Thoracic aorta (tissue), 2 donors: ENCODE measurements at regions not wholly inside any gene's neighbourhood (a gene's known extent, or its start where the extent isn't known, plus 50 kb on each side); places are given as distances from the start of the nearest gene placed in this dataset.

Experiments used
- ATAC-seq: fragments of 150-250 bp; one replicate; pipeline ENCODE4 v1.8.0; 2017; ENCODE audit warnings: low read depth; ENCODE audit not compliant: insufficient number of reproducible peaks, low FRiP score
- DNase-seq: peaks from one replicate; pipeline ENCODE4 v3.0.0-alpha.2; 2020; ENCODE audit warnings: low spot score
- H3K27ac ChIP-seq, 2 donors: fragments of 200-600 bp; sonication (generic); 1 replicate in 1 of 2; 2 replicates in 1 of 2; pipeline ENCODE4 v1.5.1; 2016; ENCODE audit warnings: mild to moderate bottlenecking in 2 of 2, moderate library complexity in 2 of 2
- H3K27me3 ChIP-seq: fragments of 200-600 bp; sonication (generic); replicated peaks from 2 replicates; pipeline ENCODE4 v1.6.0; 2016; ENCODE audit warnings: mild to moderate bottlenecking; ENCODE audit not compliant: insufficient read depth
- H3K36me3 ChIP-seq: fragments of 200-600 bp; sonication (generic); one replicate; pipeline ENCODE4 v1.5.1; 2016
- H3K4me1 ChIP-seq, 2 donors: fragments of 200-600 bp; sonication (generic); 1 replicate in 1 of 2; 2 replicates in 1 of 2; pipeline versions ENCODE4 v1.5.1 to v1.6.0; 2016; ENCODE audit warnings: low read depth in 2 of 2, mild to moderate bottlenecking in 1 of 2; ENCODE audit not compliant: control insufficient read depth in 1 of 2
- H3K4me3 ChIP-seq: fragments of 200-600 bp; sonication (generic); 2 replicates; pipeline ENCODE4 v1.5.1; 2016; ENCODE audit warnings: mild to moderate bottlenecking
- H3K9me3 ChIP-seq: fragments of 200-600 bp; sonication (generic); 2 replicates; pipeline ENCODE4 v1.5.1; 2016
- TF ChIP-seq, protein P1 (sequence below): fragments of 200-600 bp; sonication (generic); IDR thresholded peaks from one replicate; pipeline ENCODE4 v1.5.1; 2019; ENCODE audit warnings: antibody characterized with exemption

DNA sequence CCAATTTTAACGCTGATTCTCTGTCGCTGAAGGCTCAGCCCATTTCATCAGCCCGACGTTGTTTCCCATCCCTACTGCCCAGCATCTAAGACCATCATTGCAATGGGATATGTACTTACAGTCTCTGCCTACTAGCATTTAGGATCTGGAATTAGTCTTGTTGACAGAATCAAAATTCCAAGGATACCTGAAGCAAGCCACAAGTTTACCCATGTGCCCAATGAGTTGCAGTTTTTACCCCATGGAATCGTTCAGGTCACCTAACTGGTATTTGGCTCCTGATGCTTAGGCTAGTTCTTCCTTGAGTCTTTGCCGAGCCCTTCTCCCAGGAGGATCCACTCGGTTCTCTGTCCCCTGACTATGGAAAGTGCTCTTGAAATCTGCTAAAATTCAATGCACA, 276.8 kb downstream of the DNAJB9 start:
- H3K27me3 ChIP-seq, result no peaks in the 10 kb centered on the region
- no peak for DNase-seq
- TF ChIP-seq, protein P1, sequence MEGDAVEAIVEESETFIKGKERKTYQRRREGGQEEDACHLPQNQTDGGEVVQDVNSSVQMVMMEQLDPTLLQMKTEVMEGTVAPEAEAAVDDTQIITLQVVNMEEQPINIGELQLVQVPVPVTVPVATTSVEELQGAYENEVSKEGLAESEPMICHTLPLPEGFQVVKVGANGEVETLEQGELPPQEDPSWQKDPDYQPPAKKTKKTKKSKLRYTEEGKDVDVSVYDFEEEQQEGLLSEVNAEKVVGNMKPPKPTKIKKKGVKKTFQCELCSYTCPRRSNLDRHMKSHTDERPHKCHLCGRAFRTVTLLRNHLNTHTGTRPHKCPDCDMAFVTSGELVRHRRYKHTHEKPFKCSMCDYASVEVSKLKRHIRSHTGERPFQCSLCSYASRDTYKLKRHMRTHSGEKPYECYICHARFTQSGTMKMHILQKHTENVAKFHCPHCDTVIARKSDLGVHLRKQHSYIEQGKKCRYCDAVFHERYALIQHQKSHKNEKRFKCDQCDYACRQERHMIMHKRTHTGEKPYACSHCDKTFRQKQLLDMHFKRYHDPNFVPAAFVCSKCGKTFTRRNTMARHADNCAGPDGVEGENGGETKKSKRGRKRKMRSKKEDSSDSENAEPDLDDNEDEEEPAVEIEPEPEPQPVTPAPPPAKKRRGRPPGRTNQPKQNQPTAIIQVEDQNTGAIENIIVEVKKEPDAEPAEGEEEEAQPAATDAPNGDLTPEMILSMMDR, result no peak

DNA sequence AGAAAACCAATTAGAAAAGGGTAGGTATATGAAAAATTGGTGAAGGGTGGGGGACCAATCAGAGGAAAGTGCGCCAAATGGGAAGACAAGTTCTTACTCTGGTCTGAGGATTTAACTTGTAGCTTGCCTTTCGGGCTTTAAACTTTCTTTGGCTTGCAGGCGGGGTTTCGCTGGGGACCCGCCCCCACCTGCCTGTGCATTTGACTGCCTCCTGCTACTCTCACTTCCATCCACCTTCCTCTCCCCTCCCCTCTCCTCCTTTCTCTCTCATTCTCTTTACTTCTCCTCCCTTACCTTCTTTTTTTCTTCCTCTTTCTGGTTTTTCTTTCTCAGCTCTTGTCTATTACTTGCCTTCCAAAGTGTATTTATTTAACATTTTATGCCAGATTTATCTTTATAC, 278.8 kb downstream of the DNAJB9 start:
- Histone ChIP-seq H3K9me3 (no peaks in the 10 kb centered on the region), H3K36me3 (no peaks in the 10 kb centered on the region), H3K27ac (no peak overlapping the region), H3K4me3 (no peak overlapping the region), H3K4me1 (no peaks in the 10 kb centered on the region), H3K27me3 (no peaks in the 10 kb centered on the region)
- TF ChIP-seq, protein P1, result no peak
- ATAC-seq (no peak), DNase-seq (no peak)

More for the DNA sequence above, 276.8 kb downstream of the DNAJB9 start:
- Histone ChIP-seq H3K27ac (no peak overlapping the region), H3K36me3 (no peaks in the 10 kb centered on the region), H3K4me1 (no peaks in the 10 kb centered on the region), H3K9me3 (no peaks in the 10 kb centered on the region), H3K4me3 (no peak overlapping the region)
- ATAC-seq, result no peak

DNA sequence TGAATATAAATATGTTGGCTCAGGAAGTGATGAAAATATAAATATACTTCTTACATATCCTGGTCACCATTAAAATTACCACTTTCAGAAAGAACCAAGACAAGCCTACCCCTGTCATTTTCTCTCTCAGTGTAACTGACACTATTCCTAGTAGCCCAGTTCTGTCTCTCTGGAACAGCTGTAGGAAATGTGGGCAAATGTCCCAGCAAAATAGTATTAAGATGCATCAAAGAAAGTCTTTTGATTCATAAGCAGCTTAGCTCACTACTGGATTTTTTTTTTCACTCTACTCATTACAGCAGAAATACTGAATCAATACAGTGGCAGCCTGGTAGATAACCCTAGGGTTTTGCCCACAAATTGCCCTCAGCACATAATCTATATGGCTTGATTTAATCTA, 290.9 kb downstream of the DNAJB9 start:
- Histone ChIP-seq H3K27me3 (no peaks in the 10 kb centered on the region), H3K36me3 (no peaks in the 10 kb centered on the region), H3K27ac (no peak overlapping the region), H3K4me1 (no peaks in the 10 kb centered on the region), H3K9me3 (no peaks in the 10 kb centered on the region), H3K4me3 (no peak overlapping the region)
- ATAC-seq (no peak), DNase-seq (no peak)
- TF ChIP-seq, protein P1, result no peak

DNA sequence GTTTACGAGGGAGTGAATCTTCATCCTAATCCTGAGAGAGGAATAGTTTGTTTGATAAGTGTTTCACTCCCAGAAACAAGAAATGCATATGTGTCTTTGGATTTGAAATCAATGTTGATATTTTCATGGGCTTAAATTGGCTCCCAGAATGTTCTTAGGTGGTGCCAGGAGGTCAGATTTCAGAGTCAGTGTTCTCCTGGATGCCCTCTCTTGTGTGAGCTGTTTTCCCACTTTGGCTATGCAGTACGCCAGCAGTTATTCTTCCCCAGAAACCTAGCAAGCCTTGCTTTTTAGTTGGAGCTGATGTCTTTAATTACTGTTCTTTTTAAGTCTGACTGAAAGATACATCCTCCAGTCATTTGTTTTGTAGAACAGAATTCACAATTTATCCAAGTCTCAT, 291.4 kb downstream of the DNAJB9 start:
- Histone ChIP-seq H3K36me3 (no peaks in the 10 kb centered on the region), H3K27ac (no peak overlapping the region), H3K4me1 (no peaks in the 10 kb centered on the region), H3K27me3 (no peaks in the 10 kb centered on the region), H3K9me3 (no peaks in the 10 kb centered on the region), H3K4me3 (no peak overlapping the region)
- no peak for ATAC-seq
- DNase-seq, result no peak
- TF ChIP-seq, protein P1, result no peak

DNA sequence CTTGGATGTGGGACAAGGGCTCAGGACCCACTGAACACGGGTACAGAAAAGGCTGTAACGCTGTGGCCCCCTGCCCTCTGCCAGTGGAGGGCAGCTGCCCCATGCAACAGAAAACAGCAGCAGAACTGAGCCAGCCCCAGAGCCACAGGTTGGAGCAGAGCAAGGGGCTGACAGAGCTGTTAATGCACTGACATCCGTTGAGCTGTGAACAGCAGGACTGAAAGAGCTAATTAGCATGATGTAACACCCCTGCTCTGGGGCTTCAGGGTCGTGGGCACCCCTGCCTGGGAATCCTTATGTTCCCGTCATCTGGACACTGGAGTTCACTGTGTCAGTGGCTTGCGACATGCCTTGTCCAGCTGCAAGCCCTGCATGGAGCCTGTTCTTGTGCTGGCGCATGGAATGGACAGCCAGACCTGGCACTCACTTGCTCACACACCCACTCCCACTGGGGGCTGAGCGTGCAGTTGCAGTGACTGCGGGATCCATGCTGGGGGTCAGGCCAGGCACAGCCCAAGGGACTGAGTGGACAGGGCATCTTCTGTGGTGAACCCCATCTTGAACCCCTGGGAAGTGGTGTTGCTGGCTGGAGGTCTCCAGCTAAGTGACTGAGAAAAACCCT, 293.7 kb downstream of the DNAJB9 start:
- no peak for ATAC-seq
- TF ChIP-seq, protein P1, result no peak
- Histone ChIP-seq H3K4me3 (no peak overlapping the region), H3K27ac (no peak overlapping the region), H3K4me1 (no peaks in the 10 kb centered on the region), H3K9me3 (no peaks in the 10 kb centered on the region), H3K36me3 (no peaks in the 10 kb centered on the region), H3K27me3 (no peaks in the 10 kb centered on the region)
- DNase-seq, result no peak
